Esophagus mucosa (tissue), 1 donor: ENCODE measurements at regions not wholly inside any gene's neighbourhood (a gene's known extent, or its start where the extent isn't known, plus 50 kb on each side); places are given as distances from the start of the nearest gene placed in this dataset.
"Not testable (repeated sequence)": the region's sequence is repeated elsewhere in the genome, so short reads cannot be mapped to it uniquely, and the experiment has no call there.

ENCODE experiments used
- ATAC-seq: fragments of 200-7000 bp; cut with Tn5 transposase; one replicate; pipeline ENCODE4 v1.9.1; 2020
- donor health status: DM: yes; HTN: yes; CAD: no.

- ATAC-seq, result no peak
Measured at GRCh38 chr10:119996944-119997343, 104.4 kb downstream of the SEC23IP start.

DNA sequence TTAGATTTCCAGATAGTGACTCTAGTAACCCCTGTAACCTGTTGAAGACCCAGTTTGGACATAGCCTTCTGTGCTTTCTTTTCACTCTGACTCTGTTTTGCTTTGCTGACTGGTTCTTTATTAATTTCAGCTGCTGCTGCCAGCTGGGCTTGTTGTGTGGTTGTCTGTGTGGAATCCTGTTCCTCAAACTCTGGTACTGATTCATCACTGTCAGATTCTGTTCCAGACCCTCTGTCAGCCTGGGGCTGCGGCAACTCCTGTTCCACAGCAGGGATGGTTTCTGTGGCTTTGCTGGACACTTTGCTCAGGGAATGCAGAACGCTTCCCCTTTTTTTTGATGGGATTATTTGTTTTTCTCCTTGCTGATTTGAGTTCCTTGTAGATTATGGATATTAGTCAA lies 104.9 kb downstream of the SEC23IP start:
- no peak for ATAC-seq

DNA sequence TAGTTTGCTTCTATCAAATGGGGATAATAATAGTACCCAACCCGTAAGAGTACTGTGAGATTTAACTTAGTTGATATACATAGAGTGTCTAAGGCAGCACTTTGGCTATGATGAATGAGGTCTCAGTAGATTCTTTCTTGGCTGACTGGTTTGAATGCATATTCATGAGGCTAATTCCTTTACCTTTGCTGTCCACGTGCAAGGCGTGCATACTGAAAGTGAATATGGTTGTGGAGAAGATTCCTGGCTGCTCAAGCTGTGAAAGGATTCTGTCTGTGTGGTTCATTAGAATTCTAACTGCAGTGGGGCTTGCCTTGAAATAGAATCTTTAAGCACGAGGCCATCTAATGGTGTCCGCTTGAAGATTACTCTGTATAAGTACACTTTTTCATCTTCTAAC lies 110.3 kb downstream of the SEC23IP start:
- no peak for ATAC-seq

DNA sequence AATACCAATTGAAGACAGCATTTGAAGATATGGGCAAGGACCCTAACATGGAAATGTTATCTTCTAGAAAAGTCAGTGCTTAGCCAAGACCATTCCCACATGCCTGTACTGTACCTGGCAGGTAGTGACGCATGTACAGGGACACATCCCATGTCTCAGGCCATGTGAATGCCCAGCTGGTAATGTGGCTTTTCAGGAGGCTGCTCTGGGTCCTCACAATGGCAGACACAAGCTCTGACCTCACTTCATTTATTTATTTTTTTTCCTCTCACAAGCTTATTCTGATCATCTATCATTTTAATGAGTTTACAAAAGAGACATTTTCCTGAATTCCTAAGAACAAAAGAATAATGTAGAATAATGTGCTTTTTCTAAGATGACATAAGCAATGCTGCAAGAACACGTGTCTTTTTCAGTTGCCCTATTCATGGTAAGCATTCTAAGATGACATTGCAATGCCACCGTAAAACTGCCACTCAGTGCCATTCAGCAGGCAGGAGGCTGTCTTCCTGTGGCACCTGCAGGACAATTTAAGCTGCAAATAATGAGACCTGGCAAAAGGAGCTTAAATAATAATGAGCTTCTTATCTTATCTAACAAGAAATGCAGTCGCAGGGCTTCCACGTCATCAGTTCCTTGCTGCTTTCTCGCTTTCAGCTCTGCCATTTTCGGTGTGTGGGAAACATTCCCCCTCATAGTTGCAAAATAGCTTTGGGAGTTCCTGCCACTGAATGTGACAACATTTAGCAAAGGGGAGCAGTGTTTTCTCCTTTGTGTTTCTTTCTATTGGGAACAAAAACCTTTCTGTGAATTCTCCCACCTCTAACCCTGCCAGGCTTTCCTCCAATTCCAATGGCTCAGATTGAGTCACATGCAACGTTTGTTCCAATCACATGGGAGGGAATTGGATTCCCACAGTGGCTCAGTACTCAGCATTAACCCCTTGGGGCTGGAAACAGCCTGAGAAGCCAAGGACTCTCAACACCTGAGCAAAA lies 113.0 kb downstream of the SEC23IP start:
- ATAC-seq, result no peak

GRCh38 chr10:120007261-120007660 lies 114.7 kb downstream of the SEC23IP start:
- ATAC-seq, result no peak

- ATAC-seq, result no peak
Measured at GRCh38 chr10:120011359-120012130, 119.0 kb downstream of the SEC23IP start.

DNA sequence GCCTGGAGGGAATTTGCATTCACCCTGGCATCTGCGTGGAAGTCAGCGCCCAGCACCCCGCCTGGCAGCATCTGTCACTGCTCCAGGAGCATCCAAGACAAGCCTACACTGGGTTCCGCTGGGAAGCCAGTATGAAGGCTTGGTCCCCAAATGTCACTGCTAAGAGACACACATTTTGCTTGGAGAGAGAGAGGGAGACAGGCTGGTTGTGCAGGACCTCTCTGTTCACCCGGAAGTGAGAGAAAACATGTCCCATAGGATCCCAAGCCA lies 119.5 kb downstream of the SEC23IP start:
- no peak for ATAC-seq

- no peak for ATAC-seq
Measured at GRCh38 chr10:120012566-120012965, 120.0 kb downstream of the SEC23IP start.

GRCh38 chr10:120014031-120014430 lies 121.5 kb downstream of the SEC23IP start:
- ATAC-seq, result no peak

GRCh38 chr10:120015064-120015463 lies 122.5 kb downstream of the SEC23IP start:
- no peak for ATAC-seq

- no peak for ATAC-seq
Measured at GRCh38 chr10:120016906-120017305, 124.4 kb downstream of the SEC23IP start.

DNA sequence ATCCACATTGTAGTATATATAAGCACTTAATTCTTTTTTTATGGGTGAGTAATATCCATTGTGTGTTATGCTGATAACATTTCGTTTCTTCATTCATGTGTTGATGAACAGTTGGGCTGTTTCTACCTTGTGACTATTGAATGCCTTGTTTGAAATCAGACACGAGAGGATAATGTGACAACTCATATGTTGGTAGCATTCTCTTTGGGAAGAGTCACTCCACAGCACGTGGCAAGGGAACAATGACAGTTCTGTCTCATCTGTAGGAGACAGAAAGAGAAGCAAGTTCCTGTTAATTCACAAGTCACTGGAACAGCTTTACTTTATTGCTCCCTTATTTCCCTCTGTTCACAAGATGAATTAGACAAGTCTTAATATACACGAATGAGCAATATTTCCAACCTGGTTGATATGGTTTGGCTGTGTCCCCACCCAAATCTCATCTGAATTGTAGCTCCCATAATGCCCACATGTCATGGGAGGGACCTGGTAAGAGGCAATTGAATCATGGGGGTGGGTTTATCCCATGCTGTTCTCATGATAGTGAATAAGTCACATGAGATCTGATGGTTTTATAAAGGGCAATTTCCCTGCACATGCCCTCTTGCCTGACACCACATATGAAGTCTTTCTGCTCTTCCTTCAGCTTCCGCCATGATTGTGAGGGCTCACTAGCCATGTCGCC lies 125.3 kb downstream of the SEC23IP start:
- ATAC-seq, result no peak

DNA sequence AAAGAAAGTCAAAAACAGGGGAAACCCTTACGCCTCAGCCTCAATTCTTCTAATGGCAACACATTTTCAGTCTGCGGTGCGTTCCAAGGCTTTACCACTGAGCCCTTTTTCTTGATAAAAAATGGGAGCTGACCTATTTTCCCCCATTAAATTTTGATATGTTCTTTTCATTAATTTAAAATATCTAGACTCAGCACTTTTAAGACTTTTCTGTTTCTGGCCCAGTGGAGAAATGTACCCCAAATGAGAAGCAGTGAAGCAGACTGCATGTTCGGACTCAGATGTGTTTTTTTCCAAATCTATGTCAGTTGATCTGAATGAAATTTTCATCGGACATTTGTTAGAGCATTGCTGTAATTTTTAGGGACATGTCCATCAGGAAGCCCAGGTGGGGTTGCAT lies 126.2 kb downstream of the SEC23IP start:
- ATAC-seq, result no peak

GRCh38 chr10:120019568-120019967 lies 127.0 kb downstream of the SEC23IP start:
- no peak for ATAC-seq

- peak; percentile 60 for ATAC-seq
Measured at GRCh38 chr10:120022357-120022756, 129.8 kb downstream of the SEC23IP start.

GRCh38 chr10:120034236-120034635 lies 141.7 kb downstream of the SEC23IP start:
- ATAC-seq, result no peak

- ATAC-seq, result no peak
Measured at GRCh38 chr10:120039046-120039445, 146.5 kb downstream of the SEC23IP start.

DNA sequence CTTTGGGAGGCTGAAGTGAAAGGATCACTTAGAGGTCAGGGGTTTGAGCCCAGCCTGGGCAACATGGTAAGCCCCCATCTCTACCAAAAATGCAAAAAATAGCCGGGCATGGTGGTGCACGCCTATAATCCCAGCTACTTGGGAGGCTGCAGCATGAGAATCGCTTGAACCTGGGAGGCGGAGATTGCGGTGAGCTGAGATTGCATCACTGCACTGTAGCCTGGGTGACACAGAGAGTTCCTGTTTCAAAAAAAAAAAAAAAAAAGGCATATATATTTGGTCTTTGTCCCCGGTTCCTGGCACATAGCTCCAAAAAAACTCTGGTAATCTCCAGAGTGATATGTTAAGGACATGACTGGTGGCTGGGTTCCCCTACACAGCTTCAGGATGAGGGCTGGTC lies 147.3 kb downstream of the SEC23IP start:
- ATAC-seq, result no peak

DNA sequence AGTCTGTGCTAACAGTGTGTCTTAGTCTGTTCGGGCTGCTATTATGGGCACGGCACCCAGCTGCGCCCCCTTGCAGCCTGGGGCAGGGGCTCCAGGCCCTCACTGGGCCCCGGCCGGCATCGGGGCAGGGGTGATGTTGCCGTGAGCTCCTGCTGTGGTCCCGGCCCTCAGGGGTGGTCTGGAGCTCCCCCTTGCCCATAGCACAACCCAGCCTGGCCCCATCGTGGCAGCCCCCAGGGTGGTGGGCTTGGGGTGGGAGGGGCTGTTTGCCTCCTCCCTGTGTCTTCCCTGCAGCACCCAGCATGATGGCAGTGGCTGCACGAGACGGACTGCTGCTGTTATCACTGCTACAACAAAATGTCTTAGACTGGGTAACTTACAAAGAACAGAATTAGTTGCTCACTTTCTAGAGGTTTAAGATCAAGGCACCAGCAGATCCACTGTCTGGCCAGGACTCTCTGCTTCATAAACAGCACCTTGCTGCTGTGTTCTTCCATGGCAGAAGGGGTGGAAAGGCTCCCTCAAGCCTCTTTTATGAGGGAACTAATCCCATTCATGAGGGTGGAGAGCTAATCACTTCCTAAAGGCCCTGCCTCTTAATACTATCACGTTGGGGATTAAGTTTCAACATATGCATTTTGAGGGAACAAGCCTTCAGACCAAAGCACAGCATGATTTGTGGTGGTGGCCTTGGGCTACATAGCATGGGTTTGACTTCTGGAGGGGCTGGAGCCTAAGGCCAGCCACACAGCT lies 149.5 kb downstream of the SEC23IP start:
- ATAC-seq, result no peak

- ATAC-seq, result no peak
Measured at GRCh38 chr10:120042705-120043104, 150.2 kb downstream of the SEC23IP start.

- not testable (repeated sequence) for ATAC-seq
Measured at GRCh38 chr10:120047373-120047772, 154.8 kb downstream of the SEC23IP start.

DNA sequence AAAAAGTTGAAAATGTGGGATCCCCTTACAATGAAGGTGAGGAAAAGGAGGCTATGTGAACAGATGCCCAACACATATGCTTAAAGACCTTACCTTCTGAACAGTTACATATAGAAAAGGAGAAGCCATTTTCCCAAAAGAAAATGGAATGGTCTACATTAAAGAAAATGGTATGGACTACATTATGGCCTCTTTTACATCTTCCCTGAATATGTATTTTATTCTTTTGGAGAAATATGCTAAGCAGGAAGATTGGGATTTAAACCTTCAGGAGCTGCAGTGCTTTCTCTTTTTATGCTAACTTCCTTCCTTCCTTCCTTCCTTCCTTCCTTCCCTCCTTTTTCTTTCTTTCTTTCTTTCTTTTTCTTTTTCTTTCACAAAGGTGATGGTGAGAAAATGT lies 155.4 kb downstream of the SEC23IP start:
- no peak for ATAC-seq

GRCh38 chr10:120048391-120048790 lies 155.9 kb downstream of the SEC23IP start:
- ATAC-seq, result peak; percentile 76
